ENCODE measurements at regions not wholly inside any gene's neighbourhood (a gene's known extent, or its start where the extent isn't known, plus 50 kb on each side); places are given as distances from the start of the nearest gene placed in this dataset.

DNA sequence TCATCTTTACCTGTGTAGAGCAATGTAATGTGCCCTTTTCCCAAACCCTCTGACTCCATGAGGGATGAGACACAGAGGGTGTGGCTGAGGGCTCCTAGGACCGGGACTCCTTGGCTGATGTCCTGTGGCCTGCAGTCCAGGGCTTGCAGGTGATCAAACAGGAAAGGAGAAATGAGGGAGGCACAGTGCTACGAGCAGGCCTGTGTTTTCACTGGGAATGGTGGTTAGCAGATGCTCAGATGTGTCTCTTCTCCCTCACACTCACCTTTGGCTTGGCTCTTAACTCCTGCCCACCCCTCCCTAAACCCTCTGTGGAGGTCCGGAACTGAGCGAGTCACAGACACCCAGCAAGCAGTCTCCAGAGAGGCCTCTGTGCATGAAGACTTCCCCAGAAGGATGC lies 254.4 kb downstream of the DAD1 start:
- no peak for DNase-seq (ENCODE audit: low spot score)
- WGBS = 78% methylated on average over 4 of the region's 4 CpGs
- TF ChIP-seq FOXA2 (IDR thresholded peaks at IDR 0.05) = no peak
- H3K27ac ChIP-seq (ENCODE audit: low read depth in 1 of 2, low read length in 2 of 2) = no peak overlapping the region
- no peaks in the 10 kb centered on the region for H3K27me3 ChIP-seq (ENCODE audit: control insufficient read depth in 4 of 4, insufficient read depth in 4 of 4, low read length in 3 of 4)
- H3K9ac ChIP-seq (ENCODE audit: low read depth in 1 of 2, low read length in 2 of 2) = no peak overlapping the region
- H3K36me3 ChIP-seq (ENCODE audit: control insufficient read depth in 4 of 4, insufficient read depth in 3 of 4, low read depth in 1 of 4, low read length in 3 of 4) = no peaks in the 10 kb centered on the region
- no peaks in the 10 kb centered on the region for H3K4me1 ChIP-seq (ENCODE audit: control insufficient read depth in 4 of 4, insufficient read depth in 4 of 4, low read length in 3 of 4)
- H3K4me3 ChIP-seq (ENCODE audit: low read depth in 1 of 3, low read length in 3 of 3) = no peak overlapping the region
- peaks cover 2 to 3% (median 2%) of the 10 kb centered on the region in 4 donors for H3K9me3 ChIP-seq (ENCODE audit: control insufficient read depth in 4 of 4, low read length in 3 of 4)

- H3K27me3 ChIP-seq (ENCODE audit: control insufficient read depth in 4 of 4, insufficient read depth in 4 of 4, low read length in 3 of 4) = no peaks in the 10 kb centered on the region
- 59% methylated on average over 4 of the region's 4 CpGs for WGBS
- H3K4me1 ChIP-seq (ENCODE audit: control insufficient read depth in 4 of 4, insufficient read depth in 4 of 4, low read length in 3 of 4) = no peaks in the 10 kb centered on the region
- no peak for DNase-seq (ENCODE audit: low spot score)
- peaks cover 2 to 6% (median 3%) of the 10 kb centered on the region in 4 donors for H3K9me3 ChIP-seq (ENCODE audit: control insufficient read depth in 4 of 4, low read length in 3 of 4)
- H3K27ac ChIP-seq (ENCODE audit: low read depth in 1 of 2, low read length in 2 of 2) = no peak overlapping the region
- no peak overlapping the region for H3K9ac ChIP-seq (ENCODE audit: low read depth in 1 of 2, low read length in 2 of 2)
- no peak overlapping the region for H3K4me3 ChIP-seq (ENCODE audit: low read depth in 1 of 3, low read length in 3 of 3)
- no peaks in the 10 kb centered on the region for H3K36me3 ChIP-seq (ENCODE audit: control insufficient read depth in 4 of 4, insufficient read depth in 3 of 4, low read depth in 1 of 4, low read length in 3 of 4)
- TF ChIP-seq GABPA (IDR thresholded peaks at IDR 0.05 in 1 of 2, conservative IDR thresholded peaks at IDR 0.05 in 1 of 2) (no peak), YY1 (IDR thresholded peaks at IDR 0.05) (no peak), SP1 (IDR thresholded peaks at IDR 0.05) (no peak), ATF3 (IDR thresholded peaks at IDR 0.05) (no peak), TAF1 (conservative IDR thresholded peaks at IDR 0.05) (no peak), EGR1 (IDR thresholded peaks at IDR 0.05; ENCODE audit: low read depth in 2 of 2) (no peak), FOXA1 (IDR thresholded peaks at IDR 0.05) (no peak), NR2F2 (IDR thresholded peaks at IDR 0.05) (no peak), HNF4A (conservative IDR thresholded peaks at IDR 0.05) (no peak), HNF4G (IDR thresholded peaks at IDR 0.05) (no peak), JUND (IDR thresholded peaks at IDR 0.05) (no peak), FOXA2 (IDR thresholded peaks at IDR 0.05) (no peak), REST (IDR thresholded peaks at IDR 0.05) (no peak), RAD21 (IDR thresholded peaks at IDR 0.05) (no peak), RXRA (IDR thresholded peaks at IDR 0.05) (no peak)
- TF ChIP-seq, protein P1, sequence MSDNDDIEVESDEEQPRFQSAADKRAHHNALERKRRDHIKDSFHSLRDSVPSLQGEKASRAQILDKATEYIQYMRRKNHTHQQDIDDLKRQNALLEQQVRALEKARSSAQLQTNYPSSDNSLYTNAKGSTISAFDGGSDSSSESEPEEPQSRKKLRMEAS (IDR thresholded peaks at IDR 0.05) = no peak
- TF ChIP-seq, protein P2, sequence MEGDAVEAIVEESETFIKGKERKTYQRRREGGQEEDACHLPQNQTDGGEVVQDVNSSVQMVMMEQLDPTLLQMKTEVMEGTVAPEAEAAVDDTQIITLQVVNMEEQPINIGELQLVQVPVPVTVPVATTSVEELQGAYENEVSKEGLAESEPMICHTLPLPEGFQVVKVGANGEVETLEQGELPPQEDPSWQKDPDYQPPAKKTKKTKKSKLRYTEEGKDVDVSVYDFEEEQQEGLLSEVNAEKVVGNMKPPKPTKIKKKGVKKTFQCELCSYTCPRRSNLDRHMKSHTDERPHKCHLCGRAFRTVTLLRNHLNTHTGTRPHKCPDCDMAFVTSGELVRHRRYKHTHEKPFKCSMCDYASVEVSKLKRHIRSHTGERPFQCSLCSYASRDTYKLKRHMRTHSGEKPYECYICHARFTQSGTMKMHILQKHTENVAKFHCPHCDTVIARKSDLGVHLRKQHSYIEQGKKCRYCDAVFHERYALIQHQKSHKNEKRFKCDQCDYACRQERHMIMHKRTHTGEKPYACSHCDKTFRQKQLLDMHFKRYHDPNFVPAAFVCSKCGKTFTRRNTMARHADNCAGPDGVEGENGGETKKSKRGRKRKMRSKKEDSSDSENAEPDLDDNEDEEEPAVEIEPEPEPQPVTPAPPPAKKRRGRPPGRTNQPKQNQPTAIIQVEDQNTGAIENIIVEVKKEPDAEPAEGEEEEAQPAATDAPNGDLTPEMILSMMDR (IDR thresholded peaks at IDR 0.05; ENCODE audit: low read depth, low read length, missing input control) = no peak
- TF ChIP-seq, protein P3, sequence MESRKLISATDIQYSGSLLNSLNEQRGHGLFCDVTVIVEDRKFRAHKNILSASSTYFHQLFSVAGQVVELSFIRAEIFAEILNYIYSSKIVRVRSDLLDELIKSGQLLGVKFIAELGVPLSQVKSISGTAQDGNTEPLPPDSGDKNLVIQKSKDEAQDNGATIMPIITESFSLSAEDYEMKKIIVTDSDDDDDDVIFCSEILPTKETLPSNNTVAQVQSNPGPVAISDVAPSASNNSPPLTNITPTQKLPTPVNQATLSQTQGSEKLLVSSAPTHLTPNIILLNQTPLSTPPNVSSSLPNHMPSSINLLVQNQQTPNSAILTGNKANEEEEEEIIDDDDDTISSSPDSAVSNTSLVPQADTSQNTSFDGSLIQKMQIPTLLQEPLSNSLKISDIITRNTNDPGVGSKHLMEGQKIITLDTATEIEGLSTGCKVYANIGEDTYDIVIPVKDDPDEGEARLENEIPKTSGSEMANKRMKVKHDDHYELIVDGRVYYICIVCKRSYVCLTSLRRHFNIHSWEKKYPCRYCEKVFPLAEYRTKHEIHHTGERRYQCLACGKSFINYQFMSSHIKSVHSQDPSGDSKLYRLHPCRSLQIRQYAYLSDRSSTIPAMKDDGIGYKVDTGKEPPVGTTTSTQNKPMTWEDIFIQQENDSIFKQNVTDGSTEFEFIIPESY (IDR thresholded peaks at IDR 0.05) = no peak
Measured at GRCh38 chr14:22334275-22334577, 254.8 kb downstream of the DAD1 start.

All from liver (tissue), 8 donors.